ENCODE measurements at regions not wholly inside any gene's neighbourhood (a gene's known extent, or its start where the extent isn't known, plus 50 kb on each side); places are given as distances from the start of the nearest gene placed in this dataset.

- Histone ChIP-seq H3K4ac (ENCODE audit: low read depth, low read length) (no peak overlapping the region), H4K91ac (ENCODE audit: insufficient read depth, low read depth, low read length) (no peak overlapping the region), H4K20me1 (ENCODE audit: insufficient read depth, low read length) (no peaks in the 10 kb centered on the region), H3K27ac (ENCODE audit: insufficient read depth, low read length) (no peak overlapping the region), H3K18ac (ENCODE audit: low read depth, low read length) (no peak overlapping the region), H2AK9ac (replicated peaks; ENCODE audit: low read depth, low read length, poor library complexity) (no peak overlapping the region), H3K4me2 (ENCODE audit: low read depth, low read length) (no peak overlapping the region), H2AK5ac (ENCODE audit: low read depth, low read length) (no peak overlapping the region), H3K9ac (ENCODE audit: low read depth, low read length) (no peak overlapping the region), H2BK20ac (ENCODE audit: low read depth, low read length) (no peak overlapping the region), H3K56ac (ENCODE audit: extremely low read depth, insufficient read depth, low read length) (no peak overlapping the region), H3K9me1 (ENCODE audit: insufficient read depth, low read length) (no peaks in the 10 kb centered on the region), H3K4me3 (ENCODE audit: insufficient read depth, low read depth, low read length) (no peak overlapping the region), H3K36me3 (ENCODE audit: control insufficient read depth, insufficient read depth, low read length) (no peaks in the 10 kb centered on the region), H4K8ac (ENCODE audit: low read depth in 2 of 2, low read length in 2 of 2) (no peak overlapping the region), H3K4me1 (ENCODE audit: control insufficient read depth, insufficient read depth, low read length) (no peaks in the 10 kb centered on the region), H2BK120ac (ENCODE audit: low read depth, low read length) (no peak overlapping the region), H2BK15ac (ENCODE audit: low read depth, low read length) (no peak overlapping the region), H3K14ac (replicated peaks; ENCODE audit: low read depth, low read length) (no peak overlapping the region), H3K23ac (ENCODE audit: low read depth, low read length) (no peak overlapping the region), H3K79me1 (ENCODE audit: low read depth in 1 of 2, low read length in 2 of 2) (no peaks in the 10 kb centered on the region), H2BK5ac (ENCODE audit: low read depth, low read length, poor library complexity, severe bottlenecking) (no peak overlapping the region), H3K27me3 (ENCODE audit: control insufficient read depth, insufficient read depth, low read length) (no peaks in the 10 kb centered on the region), H3K9me3 (ENCODE audit: control insufficient read depth, insufficient read depth, low read length) (no peaks in the 10 kb centered on the region), H2AFZ (replicated peaks; ENCODE audit: low read length, poor library complexity) (no peak overlapping the region), H4K5ac (ENCODE audit: low read depth, low read length) (no peak overlapping the region)
- intact Hi-C loops (cut with micrococcal nuclease): no loop called here
- POLR2A ChIA-PET (ENCODE audit: unreplicated experiment): interaction anchor here (0.6 kb wide), 1 partner anchor 17 kb away, joined by 3 read pairs; no protein-coding TSS in a partner anchor
- 50% methylated on average over 1 of the region's 3 CpGs; no CpG with 5 or more reads in 1 of the 2 experiments for WGBS, 2 experiments (ENCODE audit: extremely low coverage in 2 of 2, insufficient read length in 1 of 2)
- no TSS peak for BruUV-seq (replicated peaks)
- DNase-seq (no peak), ATAC-seq (ENCODE audit: low read depth) (no peak)
- dilution Hi-C loops (cut with HindIII; ENCODE audit: low sequenced_read_pairs, unreplicated experiment): no loop called here
- in situ Hi-C loops (cut with MboI; ENCODE audit: low sequenced_read_pairs): no loop called here
- TF ChIP-seq RAD21 (IDR thresholded peaks at IDR 0.05; ENCODE audit: low read length) (no peak), BHLHE40 (IDR thresholded peaks at IDR 0.05; ENCODE audit: low read depth, low read length) (no peak), RFX5 (IDR thresholded peaks at IDR 0.05; ENCODE audit: low read depth, low read length) (no peak), CTCF (conservative IDR thresholded peaks at IDR 0.05; ENCODE audit: low read depth, low read length) (no peak), CEBPB (IDR thresholded peaks at IDR 0.05; ENCODE audit: low read depth, low read length) (no peak), USF2 (IDR thresholded peaks at IDR 0.05; ENCODE audit: low read depth, low read length) (no peak), MXI1 (IDR thresholded peaks at IDR 0.05; ENCODE audit: borderline replicate concordance, low read depth, low read length) (no peak)
- CTCF ChIA-PET: interaction anchor here (0.6 to 1.0 kb wide), 2 partner anchors 11 to 66 kb away, joined by 3 to 6 read pairs; no protein-coding TSS in a partner anchor
Measured at GRCh38 chr15:45802140-45802539, 167.3 kb downstream of the SQOR start.

All from IMR-90 (cell line).